ENCODE measurements at regions not wholly inside any gene's neighbourhood (a gene's known extent, or its start where the extent isn't known, plus 50 kb on each side); places are given as distances from the start of the nearest gene placed in this dataset.

DNA sequence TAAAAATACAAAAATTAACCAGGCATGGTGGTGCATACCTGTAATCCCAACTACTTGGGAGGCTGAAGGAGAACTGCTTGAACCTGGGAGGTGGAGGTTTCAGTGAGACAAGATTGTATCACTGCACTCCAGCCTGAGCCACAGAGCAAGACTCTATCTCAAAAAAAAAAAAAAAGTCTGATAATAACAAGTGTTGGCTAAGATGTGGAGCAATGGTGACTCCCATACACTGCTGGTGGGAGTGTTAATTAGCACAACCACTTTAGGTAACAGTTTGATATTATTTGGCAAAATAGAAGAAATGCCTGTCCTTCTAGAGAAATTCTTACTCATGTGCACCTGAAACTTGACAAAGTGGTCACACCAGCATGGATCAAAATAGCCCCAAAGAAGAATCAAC lies 106.2 kb upstream of the SLC34A2 start:
- Histone ChIP-seq H3K27ac (no peak overlapping the region), H3K4me3 (no peak overlapping the region), H3K9me3 (no peaks in the 10 kb centered on the region), H3K4me1 (peaks cover 0 to 12% (median 0%) of the 10 kb centered on the region in 4 donors), H3K36me3 (no peaks in the 10 kb centered on the region), H3K27me3 (no peaks in the 10 kb centered on the region)
- DNase-seq (no peak), ATAC-seq (ENCODE audit: low FRiP score in 2 of 2) (no peak)
- TF ChIP-seq EP300 (IDR thresholded peaks at IDR 0.05) (no peak), POLR2A (IDR thresholded peaks at IDR 0.05) (no peak), POLR2AphosphoS5 (IDR thresholded peaks at IDR 0.05) (no peak)
- TF ChIP-seq, protein P1, sequence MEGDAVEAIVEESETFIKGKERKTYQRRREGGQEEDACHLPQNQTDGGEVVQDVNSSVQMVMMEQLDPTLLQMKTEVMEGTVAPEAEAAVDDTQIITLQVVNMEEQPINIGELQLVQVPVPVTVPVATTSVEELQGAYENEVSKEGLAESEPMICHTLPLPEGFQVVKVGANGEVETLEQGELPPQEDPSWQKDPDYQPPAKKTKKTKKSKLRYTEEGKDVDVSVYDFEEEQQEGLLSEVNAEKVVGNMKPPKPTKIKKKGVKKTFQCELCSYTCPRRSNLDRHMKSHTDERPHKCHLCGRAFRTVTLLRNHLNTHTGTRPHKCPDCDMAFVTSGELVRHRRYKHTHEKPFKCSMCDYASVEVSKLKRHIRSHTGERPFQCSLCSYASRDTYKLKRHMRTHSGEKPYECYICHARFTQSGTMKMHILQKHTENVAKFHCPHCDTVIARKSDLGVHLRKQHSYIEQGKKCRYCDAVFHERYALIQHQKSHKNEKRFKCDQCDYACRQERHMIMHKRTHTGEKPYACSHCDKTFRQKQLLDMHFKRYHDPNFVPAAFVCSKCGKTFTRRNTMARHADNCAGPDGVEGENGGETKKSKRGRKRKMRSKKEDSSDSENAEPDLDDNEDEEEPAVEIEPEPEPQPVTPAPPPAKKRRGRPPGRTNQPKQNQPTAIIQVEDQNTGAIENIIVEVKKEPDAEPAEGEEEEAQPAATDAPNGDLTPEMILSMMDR (IDR thresholded peaks at IDR 0.05), result no peak

DNA sequence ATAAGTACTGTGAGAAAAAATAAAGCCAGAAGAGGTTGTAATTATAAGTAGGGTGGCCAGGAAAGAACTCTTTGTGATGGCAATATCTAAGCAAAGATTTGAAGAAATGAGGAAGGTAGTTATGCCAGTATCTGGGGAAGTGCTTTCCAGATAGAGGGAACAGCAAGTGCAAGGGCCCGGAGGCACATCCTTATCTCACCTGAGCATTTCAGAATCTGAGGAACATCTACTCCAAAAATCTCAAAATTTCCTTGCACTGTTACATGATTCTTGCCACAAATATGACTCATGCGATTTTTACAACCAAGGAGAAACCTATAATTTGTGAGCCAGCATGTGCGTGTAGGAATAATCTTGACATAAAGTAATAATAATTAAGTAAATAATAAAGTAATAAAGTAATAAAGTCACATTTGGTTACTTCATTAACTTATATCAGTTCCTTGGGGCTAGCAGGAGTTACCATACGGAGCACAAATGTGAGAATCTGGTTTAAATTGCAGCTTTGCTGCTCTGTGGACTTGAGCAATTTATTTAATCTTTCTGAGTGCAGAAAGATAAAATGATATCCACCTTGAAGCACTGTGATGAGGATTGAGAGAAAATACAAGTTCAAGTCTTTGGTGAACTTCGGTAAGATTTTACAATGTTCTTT lies 105.1 kb upstream of the SLC34A2 start:
- H3K27me3 ChIP-seq, result no peaks in the 10 kb centered on the region
- no peak overlapping the region for H3K4me3 ChIP-seq
- peak overlapping the region in 1 of 4 donors; percentile 71 for H3K27ac ChIP-seq
- no peaks in the 10 kb centered on the region for H3K36me3 ChIP-seq
- TF ChIP-seq EP300 (IDR thresholded peaks at IDR 0.05) (no peak), POLR2AphosphoS5 (IDR thresholded peaks at IDR 0.05) (no peak), POLR2A (IDR thresholded peaks at IDR 0.05) (no peak)
- TF ChIP-seq, protein P1 (IDR thresholded peaks at IDR 0.05), result no peak
- ATAC-seq (ENCODE audit: low FRiP score in 2 of 2) (no peak), DNase-seq (no peak)
- H3K9me3 ChIP-seq, result no peaks in the 10 kb centered on the region
- peaks cover 0 to 12% (median 0%) of the 10 kb centered on the region in 4 donors for H3K4me1 ChIP-seq
- WGBS, 2 donors, result 76 to 87% methylated on average over 5 of the region's 5 CpGs

DNA sequence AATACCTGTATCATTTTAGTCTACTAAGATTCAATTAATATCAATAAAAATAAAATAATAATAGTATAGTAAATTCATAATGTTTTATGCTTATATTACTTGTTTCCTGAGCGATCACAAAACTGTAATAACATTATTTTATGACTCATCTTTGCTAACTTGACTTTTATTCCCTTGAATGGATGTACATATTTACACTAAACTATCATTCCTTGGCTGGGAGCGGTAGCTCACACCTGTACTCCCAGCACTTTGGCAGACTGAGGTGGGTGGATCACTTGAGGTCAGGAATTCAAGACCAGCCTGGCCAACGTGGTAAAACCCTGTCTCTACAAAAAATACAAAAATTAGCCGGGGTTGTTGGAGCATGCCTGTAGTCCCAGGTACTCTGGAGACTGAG lies 104.0 kb upstream of the SLC34A2 start:
- H3K36me3 ChIP-seq, result no peaks in the 10 kb centered on the region
- no peak overlapping the region for H3K4me3 ChIP-seq
- peaks cover 0 to 9% (median 0%) of the 10 kb centered on the region in 4 donors for H3K4me1 ChIP-seq
- ATAC-seq (ENCODE audit: low FRiP score in 2 of 2), result peak in 1 of 2 donors; percentile 41
- TF ChIP-seq EP300 (IDR thresholded peaks at IDR 0.05), result no peak
- TF ChIP-seq, protein P1 (IDR thresholded peaks at IDR 0.05), result no peak
- TF ChIP-seq POLR2A (IDR thresholded peaks at IDR 0.05), result no peak
- TF ChIP-seq POLR2AphosphoS5 (IDR thresholded peaks at IDR 0.05), result no peak
- WGBS, 2 donors, result 66 to 74% methylated on average over 4 of the region's 4 CpGs
- DNase-seq, result peak in 1 of 2 donors; percentile 51
- no peaks in the 10 kb centered on the region for H3K9me3 ChIP-seq
- H3K27me3 ChIP-seq, result no peaks in the 10 kb centered on the region
- peak overlapping the region in 3 of 4 donors; percentile 59 to 71 (median 67) for H3K27ac ChIP-seq

DNA sequence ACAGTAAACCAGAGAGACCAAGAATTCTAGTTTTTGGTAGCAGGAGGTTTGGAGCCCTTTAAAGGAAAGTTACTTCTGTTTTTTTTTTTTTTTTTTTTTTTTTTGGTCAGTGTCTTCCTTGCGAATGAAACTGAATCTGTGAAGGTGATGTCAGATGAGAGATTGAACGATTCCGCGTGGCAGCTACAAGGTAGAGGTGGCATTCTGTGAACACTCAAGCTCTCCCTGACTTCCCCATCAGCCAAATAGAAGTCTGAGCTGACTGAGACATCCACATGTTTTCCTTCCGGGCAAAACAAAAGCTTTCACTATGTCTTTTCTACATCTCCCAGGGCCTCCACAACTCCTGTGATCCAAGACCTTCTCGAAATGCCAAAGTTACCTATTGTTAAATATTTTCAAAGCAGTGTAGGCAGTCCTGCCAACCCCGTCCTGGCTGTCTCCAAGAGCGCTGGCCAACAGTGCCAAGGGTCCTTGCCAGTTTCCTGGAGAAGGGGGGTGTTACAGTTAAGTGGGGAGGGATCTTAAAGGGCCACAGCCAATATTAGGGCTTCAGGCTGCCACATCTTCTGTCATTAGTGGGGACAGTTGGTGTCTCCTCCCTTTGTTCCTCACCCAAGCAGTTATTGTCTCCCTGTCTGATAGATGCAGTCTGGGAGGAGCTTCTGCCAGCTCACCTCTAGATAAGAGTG lies 102.9 kb upstream of the SLC34A2 start:
- peak in 1 of 2 donors; percentile 58 for TF ChIP-seq POLR2AphosphoS5 (IDR thresholded peaks at IDR 0.05)
- TF ChIP-seq, protein P1 (IDR thresholded peaks at IDR 0.05), result no peak
- TF ChIP-seq POLR2A (IDR thresholded peaks at IDR 0.05), result peak in 1 of 4 donors; percentile 33
- TF ChIP-seq EP300 (IDR thresholded peaks at IDR 0.05), result peak in 1 of 4 donors; percentile 36
- DNase-seq, result peak in 1 of 2 donors; percentile 79
- Histone ChIP-seq H3K27ac (peak overlapping the region; percentile 6 to 71 (median 53)), H3K4me1 (peaks cover 0 to 9% (median 0%) of the 10 kb centered on the region in 4 donors), H3K9me3 (no peaks in the 10 kb centered on the region), H3K27me3 (no peaks in the 10 kb centered on the region), H3K36me3 (no peaks in the 10 kb centered on the region), H3K4me3 (no peak overlapping the region)
- 28 to 39% methylated on average over 8 of the region's 8 CpGs for WGBS, 2 donors
- peak; percentile 79 to 84 for ATAC-seq (ENCODE audit: low FRiP score in 2 of 2)

All from upper lobe of left lung (tissue), 6 donors.